ENCODE measurements at regions not wholly inside any gene's neighbourhood (a gene's known extent, or its start where the extent isn't known, plus 50 kb on each side); places are given as distances from the start of the nearest gene placed in this dataset.

DNA sequence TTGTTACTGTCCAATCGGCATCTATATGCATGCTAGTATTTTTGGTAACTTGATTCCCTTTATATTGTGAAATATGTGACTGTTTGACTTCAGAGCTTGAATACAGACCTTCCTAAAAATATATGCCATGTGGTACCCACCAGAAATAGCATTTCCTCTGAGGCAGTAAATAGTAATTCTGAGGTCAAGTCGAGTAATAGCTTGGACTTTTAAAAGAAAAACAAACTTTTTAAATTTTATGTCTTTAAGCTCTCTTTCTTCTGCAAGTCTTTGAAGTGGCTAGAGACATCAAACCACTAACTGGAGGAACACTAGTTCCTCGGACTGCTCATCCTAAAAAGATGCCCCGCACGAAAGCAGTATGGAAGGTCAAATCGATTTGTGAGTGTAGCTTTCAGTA, 396.8 kb upstream of the SLC14A2 start:
- Histone ChIP-seq H3K36me3 (ENCODE audit: control insufficient read depth in 1 of 2, insufficient read depth in 2 of 2, low read length in 2 of 2) (no peaks in the 10 kb centered on the region), H3K4me3 (replicated peaks in 1 of 2; ENCODE audit: low read depth in 1 of 2, low read length in 2 of 2) (no peak overlapping the region), H3K4me1 (ENCODE audit: control insufficient read depth in 1 of 2, insufficient read depth in 2 of 2, low read length in 2 of 2) (no peaks in the 10 kb centered on the region), H3K9me3 (ENCODE audit: control insufficient read depth in 1 of 2, insufficient read depth in 1 of 2, low read depth in 1 of 2, low read length in 2 of 2) (peaks cover 0 to 3% of the 10 kb centered on the region in 2 experiments; a peak in 2 of 4 replicates), H3K79me2 (ENCODE audit: insufficient read depth, low read length) (no peaks in the 10 kb centered on the region), H3K27ac (ENCODE audit: low read depth, low read length) (no peak overlapping the region), H3K9me2 (ENCODE audit: insufficient read depth) (no peaks in the 10 kb centered on the region), H3K9ac (ENCODE audit: low read length) (no peak overlapping the region), H3K4me2 (ENCODE audit: low read length) (no peak overlapping the region), H3K27me3 (ENCODE audit: insufficient read depth, low read length) (no peaks in the 10 kb centered on the region), H4K20me1 (ENCODE audit: insufficient read depth) (no peaks in the 10 kb centered on the region), H2AFZ (ENCODE audit: low read depth, low read length, poor library complexity, severe bottlenecking) (no peak overlapping the region)
- ATAC-seq (no peak), DNase-seq (ENCODE audit: low read depth, low spot score) (no peak)
- intact Hi-C loops (cut with micrococcal nuclease) = no loop called here
- RAD21 ChIA-PET (ENCODE audit: low non-redundant PET in 1 of 2, low total read pairs in 2 of 2, uncharacterized antibody in 2 of 2, unreplicated experiment in 2 of 2) = no interaction called here
- CTCF ChIA-PET = no interaction called here
- no TSS peak for BruUV-seq (replicated peaks)
- TF ChIP-seq, protein P1, sequence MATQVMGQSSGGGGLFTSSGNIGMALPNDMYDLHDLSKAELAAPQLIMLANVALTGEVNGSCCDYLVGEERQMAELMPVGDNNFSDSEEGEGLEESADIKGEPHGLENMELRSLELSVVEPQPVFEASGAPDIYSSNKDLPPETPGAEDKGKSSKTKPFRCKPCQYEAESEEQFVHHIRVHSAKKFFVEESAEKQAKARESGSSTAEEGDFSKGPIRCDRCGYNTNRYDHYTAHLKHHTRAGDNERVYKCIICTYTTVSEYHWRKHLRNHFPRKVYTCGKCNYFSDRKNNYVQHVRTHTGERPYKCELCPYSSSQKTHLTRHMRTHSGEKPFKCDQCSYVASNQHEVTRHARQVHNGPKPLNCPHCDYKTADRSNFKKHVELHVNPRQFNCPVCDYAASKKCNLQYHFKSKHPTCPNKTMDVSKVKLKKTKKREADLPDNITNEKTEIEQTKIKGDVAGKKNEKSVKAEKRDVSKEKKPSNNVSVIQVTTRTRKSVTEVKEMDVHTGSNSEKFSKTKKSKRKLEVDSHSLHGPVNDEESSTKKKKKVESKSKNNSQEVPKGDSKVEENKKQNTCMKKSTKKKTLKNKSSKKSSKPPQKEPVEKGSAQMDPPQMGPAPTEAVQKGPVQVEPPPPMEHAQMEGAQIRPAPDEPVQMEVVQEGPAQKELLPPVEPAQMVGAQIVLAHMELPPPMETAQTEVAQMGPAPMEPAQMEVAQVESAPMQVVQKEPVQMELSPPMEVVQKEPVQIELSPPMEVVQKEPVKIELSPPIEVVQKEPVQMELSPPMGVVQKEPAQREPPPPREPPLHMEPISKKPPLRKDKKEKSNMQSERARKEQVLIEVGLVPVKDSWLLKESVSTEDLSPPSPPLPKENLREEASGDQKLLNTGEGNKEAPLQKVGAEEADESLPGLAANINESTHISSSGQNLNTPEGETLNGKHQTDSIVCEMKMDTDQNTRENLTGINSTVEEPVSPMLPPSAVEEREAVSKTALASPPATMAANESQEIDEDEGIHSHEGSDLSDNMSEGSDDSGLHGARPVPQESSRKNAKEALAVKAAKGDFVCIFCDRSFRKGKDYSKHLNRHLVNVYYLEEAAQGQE (IDR thresholded peaks at IDR 0.05; ENCODE audit: low read depth) = no peak
- TF ChIP-seq SRF (IDR thresholded peaks at IDR 0.05; ENCODE audit: low read depth) (no peak), POLR2A (IDR thresholded peaks at IDR 0.05; ENCODE audit: borderline replicate concordance, extremely low read depth, insufficient read depth, insufficient read length) (no peak)
- TF ChIP-seq, protein P2, sequence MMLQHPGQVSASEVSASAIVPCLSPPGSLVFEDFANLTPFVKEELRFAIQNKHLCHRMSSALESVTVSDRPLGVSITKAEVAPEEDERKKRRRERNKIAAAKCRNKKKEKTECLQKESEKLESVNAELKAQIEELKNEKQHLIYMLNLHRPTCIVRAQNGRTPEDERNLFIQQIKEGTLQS (IDR thresholded peaks at IDR 0.05) = no peak
- TF ChIP-seq, protein P3, sequence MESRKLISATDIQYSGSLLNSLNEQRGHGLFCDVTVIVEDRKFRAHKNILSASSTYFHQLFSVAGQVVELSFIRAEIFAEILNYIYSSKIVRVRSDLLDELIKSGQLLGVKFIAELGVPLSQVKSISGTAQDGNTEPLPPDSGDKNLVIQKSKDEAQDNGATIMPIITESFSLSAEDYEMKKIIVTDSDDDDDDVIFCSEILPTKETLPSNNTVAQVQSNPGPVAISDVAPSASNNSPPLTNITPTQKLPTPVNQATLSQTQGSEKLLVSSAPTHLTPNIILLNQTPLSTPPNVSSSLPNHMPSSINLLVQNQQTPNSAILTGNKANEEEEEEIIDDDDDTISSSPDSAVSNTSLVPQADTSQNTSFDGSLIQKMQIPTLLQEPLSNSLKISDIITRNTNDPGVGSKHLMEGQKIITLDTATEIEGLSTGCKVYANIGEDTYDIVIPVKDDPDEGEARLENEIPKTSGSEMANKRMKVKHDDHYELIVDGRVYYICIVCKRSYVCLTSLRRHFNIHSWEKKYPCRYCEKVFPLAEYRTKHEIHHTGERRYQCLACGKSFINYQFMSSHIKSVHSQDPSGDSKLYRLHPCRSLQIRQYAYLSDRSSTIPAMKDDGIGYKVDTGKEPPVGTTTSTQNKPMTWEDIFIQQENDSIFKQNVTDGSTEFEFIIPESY (IDR thresholded peaks at IDR 0.05; ENCODE audit: extremely low read depth, insufficient replicate concordance, low read length) = no peak
- POLR2A ChIA-PET = no interaction called here
